Heart right ventricle (tissue), 16 donors: ENCODE measurements at regions not wholly inside any gene's neighbourhood (a gene's known extent, or its start where the extent isn't known, plus 50 kb on each side); places are given as distances from the start of the nearest gene placed in this dataset.

Experiments used
- ATAC-seq, 8 donors: fragments of 200-7000 bp; cut with Tn5 transposase; one replicate each; pipeline ENCODE4 v1.9.1; 2020; ENCODE audit warnings: mild to moderate bottlenecking in 8 of 8, moderate library complexity in 8 of 8, moderate number of reproducible peaks in 1 of 8
- DNase-seq, 2 donors: peaks; one replicate each; pipeline ENCODE4 v3.0.0-alpha.2; 2020
- H3K27ac ChIP-seq, 10 donors: fragments of 200-600 bp; sonication (generic) in 2 of 10; one replicate each; pipeline versions ENCODE4 v1.5.0 to v1.8.0; 2020 to 2022; ENCODE audit warnings: mild to moderate bottlenecking in 3 of 10
- H3K27me3 ChIP-seq, 7 donors: fragments of 200-600 bp; one replicate each; pipeline ENCODE4 v1.8.0; 2021 to 2022; ENCODE audit warnings: mild to moderate bottlenecking in 2 of 7
- H3K36me3 ChIP-seq, 9 donors: fragments of 200-600 bp; sonication (generic) in 1 of 9; one replicate each; pipeline versions ENCODE4 v1.5.0 to v1.8.0; 2020 to 2022; ENCODE audit warnings: mild to moderate bottlenecking in 2 of 9
- H3K4me1 ChIP-seq, 9 donors: fragments of 200-600 bp; sonication (generic) in 1 of 9; one replicate each; pipeline versions ENCODE4 v1.5.0 to v1.8.0; 2020 to 2022; ENCODE audit warnings: mild to moderate bottlenecking in 4 of 9
- H3K4me3 ChIP-seq, 10 donors: fragments of 200-600 bp; sonication (generic) in 2 of 10; one replicate each; pipeline versions ENCODE4 v1.5.0 to v1.8.0; 2020 to 2022; ENCODE audit warnings: mild to moderate bottlenecking in 7 of 10, moderate library complexity in 2 of 10
- H3K9me3 ChIP-seq, 11 donors: fragments of 200-600 bp in 10 of 11; sonication (generic) in 2 of 11; one replicate each; pipeline versions ENCODE4 v1.5.0 to v1.8.0; 2013 to 2022; ENCODE audit warnings: mild to moderate bottlenecking in 2 of 11, control low read depth in 1 of 11, moderate library complexity in 1 of 11
- WGBS, 2 donors: extraction: QIAGEN DNeasy Blood & Tissue Kit; methylation state at CpG; one replicate each; pipeline ENCODE4 v1.1.7; 2013; ENCODE audit warnings: inconsistent platforms in 1 of 2; 5-methylcytosine and 5-hydroxymethylcytosine counted together
- intact Hi-C, 10 donors: fragments of 100-400 bp; cut with DNase I; formaldehyde crosslinking; loops; one replicate each; pipeline versions ENCODE4 v1.11.1 to v1.14.2; 2022
- TF ChIP-seq, protein P1 (sequence below), 9 donors: fragments of 200-600 bp; sonication (generic) in 2 of 9; IDR thresholded peaks; one replicate each; pipeline versions ENCODE4 v1.5.0 to v1.8.0; 2021 to 2022; ENCODE audit warnings: antibody characterized with exemption in 9 of 9, mild to moderate bottlenecking in 5 of 9, moderate library complexity in 1 of 9
- donor health status: Arrhythmogenic right ventricular cardiomyopathy.
- donor health status: ischemic (EF 13 %, LVEDD 7.1; RV severe dilation, severe dysfunction).
- donor health status: healthy with polysubstance abuse.
- donor health status: DM: no; HTN: yes; CAD: no.
- donor health status: DM: no; HTN: no; CAD: no.
- donor health status: ischemic (EF 25% LVEDD 6.9; RV normal size, moderate dysfunction).
- donor health status: ischemic (EF 25% LVEDD 5.7; RV mildly dilated, moderate dysfunction).
- donor health status: healthy.
- donor health status: DM: yes; HTN: yes; CAD: no.
- donor health status: Ischemic cardiomyopathy.
- donor health status: ischemic (EF 35%, LVEDD 5.7; RV mildly dilated, moderate dysfunction).
- donor health status: nonischemic (EF 11% LVEDD 7.7; RV severe dilation, severe dysfunction).
- donor health status: DM: yes; HTN: yes; CAD: no.
- donor health status: PGD.
- donor health status: ischemic (EF 29% LVEDD 5.4; RV normal size, mild dysfunction).
- donor health status: nonischemic (EF 23%, LVEDD 6.1; RV moderate dilation, normal function).

DNA sequence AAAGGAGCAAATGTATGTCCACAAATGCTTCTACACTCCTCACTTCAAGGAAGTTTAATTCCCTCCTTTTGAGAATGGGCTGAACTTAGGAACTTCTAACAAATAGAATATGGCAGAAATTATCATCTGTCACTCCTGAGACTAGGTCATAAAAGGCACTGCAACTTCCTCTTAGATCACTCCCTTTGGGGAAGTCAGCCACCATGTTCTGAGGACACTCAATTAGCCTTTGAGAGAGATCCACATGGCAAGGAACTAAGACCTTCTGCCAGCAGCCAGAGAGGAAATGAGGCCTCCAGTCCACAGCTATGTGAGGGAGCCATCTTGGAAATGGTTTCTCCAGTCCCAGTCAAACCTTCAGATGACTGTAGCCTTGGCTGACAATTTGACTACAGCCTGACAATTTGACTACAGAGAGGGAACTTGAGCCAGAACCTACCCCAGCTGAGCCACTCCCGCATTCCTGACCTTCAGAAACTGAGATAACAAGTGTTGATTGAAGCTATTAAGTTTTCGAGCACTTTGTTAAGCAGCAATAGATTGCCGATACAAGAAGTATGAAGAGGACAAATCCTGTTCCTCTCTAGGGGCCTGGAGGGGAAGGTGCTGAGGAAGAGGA, 113.4 kb upstream of the SEC14L1 start:
- DNase-seq = no peak
- H3K27me3 ChIP-seq = peaks cover 0 to 10% (median 0%) of the 10 kb centered on the region in 7 donors
- TF ChIP-seq, protein P1, sequence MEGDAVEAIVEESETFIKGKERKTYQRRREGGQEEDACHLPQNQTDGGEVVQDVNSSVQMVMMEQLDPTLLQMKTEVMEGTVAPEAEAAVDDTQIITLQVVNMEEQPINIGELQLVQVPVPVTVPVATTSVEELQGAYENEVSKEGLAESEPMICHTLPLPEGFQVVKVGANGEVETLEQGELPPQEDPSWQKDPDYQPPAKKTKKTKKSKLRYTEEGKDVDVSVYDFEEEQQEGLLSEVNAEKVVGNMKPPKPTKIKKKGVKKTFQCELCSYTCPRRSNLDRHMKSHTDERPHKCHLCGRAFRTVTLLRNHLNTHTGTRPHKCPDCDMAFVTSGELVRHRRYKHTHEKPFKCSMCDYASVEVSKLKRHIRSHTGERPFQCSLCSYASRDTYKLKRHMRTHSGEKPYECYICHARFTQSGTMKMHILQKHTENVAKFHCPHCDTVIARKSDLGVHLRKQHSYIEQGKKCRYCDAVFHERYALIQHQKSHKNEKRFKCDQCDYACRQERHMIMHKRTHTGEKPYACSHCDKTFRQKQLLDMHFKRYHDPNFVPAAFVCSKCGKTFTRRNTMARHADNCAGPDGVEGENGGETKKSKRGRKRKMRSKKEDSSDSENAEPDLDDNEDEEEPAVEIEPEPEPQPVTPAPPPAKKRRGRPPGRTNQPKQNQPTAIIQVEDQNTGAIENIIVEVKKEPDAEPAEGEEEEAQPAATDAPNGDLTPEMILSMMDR (IDR thresholded peaks at IDR 0.05) = no peak
- peaks cover 0 to 32% (median 16%) of the 10 kb centered on the region in 11 donors for H3K9me3 ChIP-seq
- H3K4me3 ChIP-seq = no peak overlapping the region
- intact Hi-C loops = no loop called here
- no peak for ATAC-seq
- H3K27ac ChIP-seq = no peak overlapping the region
- no peaks in the 10 kb centered on the region for H3K36me3 ChIP-seq
- 26 to 34% methylated on average over 3 of the region's 3 CpGs for WGBS, 2 donors
- no peaks in the 10 kb centered on the region for H3K4me1 ChIP-seq

- ATAC-seq = no peak
- intact Hi-C loops = no loop called here
- TF ChIP-seq, protein P1 (IDR thresholded peaks at IDR 0.05) = no peak
- Histone ChIP-seq H3K27me3 (peaks cover 0 to 23% (median 1%) of the 10 kb centered on the region in 7 donors), H3K27ac (no peak overlapping the region), H3K4me3 (no peak overlapping the region), H3K36me3 (no peaks in the 10 kb centered on the region), H3K9me3 (peaks cover 0 to 32% (median 16%) of the 10 kb centered on the region in 11 donors), H3K4me1 (no peaks in the 10 kb centered on the region)
- no peak for DNase-seq
- WGBS, 2 donors = 91 to 95% methylated on average over 8 of the region's 8 CpGs
These were observed 111.9 kb upstream of the SEC14L1 start for GRCh38 chr17:77028900-77029299.

GRCh38 chr17:77032929-77033328, 107.8 kb upstream of the SEC14L1 start:
- Histone ChIP-seq H3K27ac (no peak overlapping the region), H3K36me3 (no peaks in the 10 kb centered on the region), H3K4me1 (peaks cover 0 to 9% (median 0%) of the 10 kb centered on the region in 9 donors), H3K4me3 (no peak overlapping the region), H3K27me3 (peaks cover 0 to 37% (median 20%) of the 10 kb centered on the region in 7 donors), H3K9me3 (peaks cover 0 to 18% (median 11%) of the 10 kb centered on the region in 11 donors)
- TF ChIP-seq, protein P1 (IDR thresholded peaks at IDR 0.05) = no peak
- DNase-seq (no peak), ATAC-seq (no peak)
- 64 to 78% methylated on average over 4 of the region's 4 CpGs for WGBS, 2 donors
- intact Hi-C loops = no loop called here

- WGBS, 2 donors = 73 to 76% methylated on average over 13 of the region's 13 CpGs
- TF ChIP-seq, protein P1 (IDR thresholded peaks at IDR 0.05) = no peak
These were observed 106.8 kb upstream of the SEC14L1 start for GRCh38 chr17:77033892-77034404.

More at GRCh38 chr17:77033892-77034404, 106.8 kb upstream of the SEC14L1 start:
- no peaks in the 10 kb centered on the region for H3K36me3 ChIP-seq
- peaks cover 0 to 16% (median 11%) of the 10 kb centered on the region in 11 donors for H3K9me3 ChIP-seq
- no peak overlapping the region for H3K4me3 ChIP-seq
- peaks cover 0 to 43% (median 25%) of the 10 kb centered on the region in 7 donors for H3K27me3 ChIP-seq
- no peak overlapping the region for H3K27ac ChIP-seq
- intact Hi-C loops = no loop called here
- no peak for DNase-seq
- peaks cover 0 to 9% (median 0%) of the 10 kb centered on the region in 9 donors for H3K4me1 ChIP-seq
- no peak for ATAC-seq
